GM23338 (cell line): ENCODE measurements at regions not wholly inside any gene's neighbourhood (a gene's known extent, or its start where the extent isn't known, plus 50 kb on each side); places are given as distances from the start of the nearest gene placed in this dataset.

Source experiments
- ATAC-seq: fragments of 200-7000 bp; cut with Tn5 transposase; 3 replicates; pipeline ENCODE4 v1.9.1; 2020
- DNase-seq: peaks from one replicate; pipeline ENCODE4 v3.0.0-alpha.2; 2015; ENCODE audit warnings: low spot score
- H2AFZ ChIP-seq: fragments of 200-600 bp; sonication (generic); 2 replicates; pipeline ENCODE4 v1.8.0; 2016; ENCODE audit warnings: antibody characterized with exemption, mild to moderate bottlenecking, moderate library complexity
- H3F3A ChIP-seq: fragments of 200-600 bp; sonication (generic); replicated peaks from 2 replicates; pipeline ENCODE4 v1.8.0; 2017; ENCODE audit warnings: antibody characterized with exemption, mixed run types, low read depth
- H3K27ac ChIP-seq: fragments of 200-600 bp; sonication (generic); 2 replicates; pipeline ENCODE4 v1.6.1; 2016; ENCODE audit warnings: low read depth
- H3K27me3 ChIP-seq: fragments of 200-600 bp; sonication (generic); 2 replicates; pipeline ENCODE4 v1.8.0; 2016; ENCODE audit warnings: mild to moderate bottlenecking, mixed run types, moderate library complexity; ENCODE audit not compliant: insufficient read depth
- H3K36me3 ChIP-seq: fragments of 200-600 bp; sonication (generic); 2 replicates; pipeline ENCODE4 v1.8.0; 2016; ENCODE audit warnings: mild to moderate bottlenecking; ENCODE audit not compliant: insufficient read depth
- H3K4me1 ChIP-seq: fragments of 200-600 bp; sonication (generic); 2 replicates; pipeline ENCODE4 v1.8.0; 2016; ENCODE audit warnings: mild to moderate bottlenecking, moderate library complexity; ENCODE audit not compliant: insufficient read depth
- H3K4me2 ChIP-seq: fragments of 200-600 bp; sonication (generic); 2 replicates; pipeline ENCODE4 v1.7.1; 2017; ENCODE audit warnings: mixed run types
- H3K4me3 ChIP-seq: fragments of 200-600 bp; sonication (generic); 2 replicates; pipeline ENCODE4 v1.6.1; 2016; ENCODE audit warnings: mixed run types
- H3K79me2 ChIP-seq: fragments of 200-600 bp; sonication (generic); replicated peaks from 2 replicates; pipeline ENCODE4 v1.8.0; 2017; ENCODE audit warnings: mild to moderate bottlenecking; ENCODE audit not compliant: insufficient read depth
- H3K9me2 ChIP-seq: fragments of 200-600 bp; sonication (generic); 2 replicates; pipeline ENCODE4 v1.8.0; 2017; ENCODE audit not compliant: insufficient read depth
- H4K20me1 ChIP-seq: fragments of 200-600 bp; sonication (generic); replicated peaks from 2 replicates; pipeline ENCODE4 v1.8.0; 2017; ENCODE audit warnings: mild to moderate bottlenecking; ENCODE audit not compliant: insufficient read depth
- H3K27ac Mint-ChIP-seq: 2 replicates; pipeline ENCODE4 v1.8.0; 2020; ENCODE audit warnings: inconsistent platforms, mild to moderate bottlenecking, moderate library complexity, mixed read lengths
- H3K27me3 Mint-ChIP-seq: 3 replicates; pipeline ENCODE4 v1.8.0; 2022; ENCODE audit warnings: low read depth, mild to moderate bottlenecking, moderate library complexity, mixed read lengths, inconsistent platforms; ENCODE audit not compliant: insufficient read depth, poor library complexity
- H3K36me3 Mint-ChIP-seq: 3 replicates; pipeline ENCODE4 v1.8.0; 2021; ENCODE audit warnings: low read depth, mild to moderate bottlenecking, inconsistent platforms, moderate library complexity, mixed read lengths
- H3K4me1 Mint-ChIP-seq: 3 replicates; pipeline ENCODE4 v1.8.0; 2020; ENCODE audit warnings: mild to moderate bottlenecking, inconsistent platforms, mixed read lengths
- H3K4me3 Mint-ChIP-seq: 3 replicates; pipeline ENCODE4 v1.8.0; 2021; ENCODE audit warnings: moderate library complexity, mild to moderate bottlenecking, inconsistent platforms, mixed read lengths
- H3K9me3 Mint-ChIP-seq: 3 replicates; pipeline ENCODE4 v1.8.0; 2020; ENCODE audit warnings: moderate library complexity, mild to moderate bottlenecking, inconsistent platforms, mixed read lengths
- CREB1 ChIP-seq: fragments of 250-450 bp; sonication (Bioruptor Pico); IDR thresholded peaks from 2 replicates; pipeline ENCODE4 v1.5.0; 2020; ENCODE audit warnings: low read depth, mild to moderate bottlenecking, moderate library complexity
- EZH2 ChIP-seq: fragments of 200-600 bp; sonication (generic); IDR thresholded peaks from one replicate; pipeline ENCODE4 v1.8.0; 2017; ENCODE audit warnings: antibody characterized with exemption, mild to moderate bottlenecking, low read depth; ENCODE audit not compliant: unreplicated experiment
- EZH2phosphoT487 ChIP-seq: fragments of 200-600 bp; sonication (generic); IDR thresholded peaks from one replicate; pipeline ENCODE4 v1.8.1; 2018; ENCODE audit warnings: antibody characterized with exemption; ENCODE audit not compliant: unreplicated experiment
- JUNB ChIP-seq: IDR thresholded peaks from one replicate; pipeline ENCODE4 v1.6.1; 2016; ENCODE audit warnings: antibody characterized with exemption; ENCODE audit not compliant: unreplicated experiment
- NANOG ChIP-seq: IDR thresholded peaks from 2 replicates; pipeline ENCODE4 v1.6.1; 2016; ENCODE audit warnings: antibody characterized with exemption, borderline replicate concordance
- POLR2AphosphoS5 ChIP-seq: IDR thresholded peaks from 2 replicates; pipeline ENCODE4 v1.6.1; 2016; ENCODE audit warnings: antibody characterized with exemption, low read depth
- REST ChIP-seq: IDR thresholded peaks from one replicate; pipeline ENCODE4 v1.6.1; 2018; ENCODE audit warnings: antibody characterized with exemption; ENCODE audit not compliant: unreplicated experiment
- STAT1 ChIP-seq: IDR thresholded peaks from one replicate; pipeline ENCODE4 v1.6.1; 2016; ENCODE audit warnings: antibody characterized with exemption; ENCODE audit not compliant: unreplicated experiment
- ZNF114 ChIP-seq: fragments of 250-450 bp; sonication (Bioruptor Pico); IDR thresholded peaks from 2 replicates; pipeline ENCODE4 v1.5.0; 2020; ENCODE audit warnings: mild to moderate bottlenecking, moderate library complexity
- ZNF331 ChIP-seq: fragments of 250-450 bp; sonication (Bioruptor Pico); IDR thresholded peaks from 2 replicates; pipeline ENCODE4 v1.5.0; 2020; ENCODE audit warnings: low read depth, mild to moderate bottlenecking, moderate library complexity
- TF ChIP-seq, protein P1 (sequence below): fragments of 250-450 bp; sonication (Bioruptor Pico); IDR thresholded peaks from 2 replicates; pipeline ENCODE4 v1.5.0; 2020; ENCODE audit warnings: mild to moderate bottlenecking, moderate library complexity
- TF ChIP-seq, protein P2 (sequence below): IDR thresholded peaks from 2 replicates; pipeline ENCODE4 v1.6.1; 2016; ENCODE audit warnings: antibody characterized with exemption
- TF ChIP-seq, protein P3 (sequence below), 2 experiments: fragments of 200-600 bp in 1 of 2; sonication (generic) in 1 of 2; conservative IDR thresholded peaks; 2 replicates each; pipeline versions ENCODE4 v1.5.1 to v1.6.1; 2016 to 2017; ENCODE audit warnings: antibody characterized with exemption in 2 of 2, low read depth in 2 of 2, mild to moderate bottlenecking in 2 of 2, moderate library complexity in 1 of 2

DNA sequence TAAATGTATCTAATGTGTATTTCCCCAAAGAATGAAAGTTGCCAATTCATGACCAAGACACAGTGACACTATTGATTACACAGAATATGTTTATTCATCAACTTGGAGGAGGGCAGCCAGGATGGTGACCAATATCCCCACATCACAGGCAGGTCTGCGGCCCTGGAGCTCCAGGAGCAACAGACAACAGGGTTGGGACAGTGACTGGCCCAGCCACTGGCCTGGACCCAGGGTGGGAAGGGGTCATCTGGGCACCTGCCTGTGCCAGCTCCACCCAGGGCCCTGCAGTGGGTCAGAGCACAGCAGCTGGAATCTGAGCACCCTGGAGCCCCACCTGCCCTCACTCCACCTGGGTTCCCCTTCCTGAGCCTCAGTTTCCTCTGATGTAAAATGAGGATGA, 466.1 kb downstream of the MATN1 start:
- Mint-ChIP-seq H3K27ac (no peak overlapping the region), H3K36me3 (no peaks in the 10 kb centered on the region), H3K4me3 (no peak overlapping the region), H3K27me3 (peaks cover 2% of the 10 kb centered on the region), H3K9me3 (no peaks in the 10 kb centered on the region), H3K4me1 (peaks cover 11% of the 10 kb centered on the region; the same call in 2 of the 3 replicates)
- Histone ChIP-seq H3K27ac (no peak overlapping the region), H3K36me3 (no peaks in the 10 kb centered on the region), H3K4me1 (0 out of 2 replicates have a peak, but pooled peaks cover 4% of the 10 kb centered on the region), H3K79me2 (no peaks in the 10 kb centered on the region), H3F3A (no peaks in the 10 kb centered on the region), H3K4me3 (no peak overlapping the region), H4K20me1 (no peaks in the 10 kb centered on the region), H3K27me3 (no peaks in the 10 kb centered on the region), H3K4me2 (no peak overlapping the region), H2AFZ (no peak overlapping the region), H3K9me2 (no peaks in the 10 kb centered on the region)
- TF ChIP-seq, protein P1, sequence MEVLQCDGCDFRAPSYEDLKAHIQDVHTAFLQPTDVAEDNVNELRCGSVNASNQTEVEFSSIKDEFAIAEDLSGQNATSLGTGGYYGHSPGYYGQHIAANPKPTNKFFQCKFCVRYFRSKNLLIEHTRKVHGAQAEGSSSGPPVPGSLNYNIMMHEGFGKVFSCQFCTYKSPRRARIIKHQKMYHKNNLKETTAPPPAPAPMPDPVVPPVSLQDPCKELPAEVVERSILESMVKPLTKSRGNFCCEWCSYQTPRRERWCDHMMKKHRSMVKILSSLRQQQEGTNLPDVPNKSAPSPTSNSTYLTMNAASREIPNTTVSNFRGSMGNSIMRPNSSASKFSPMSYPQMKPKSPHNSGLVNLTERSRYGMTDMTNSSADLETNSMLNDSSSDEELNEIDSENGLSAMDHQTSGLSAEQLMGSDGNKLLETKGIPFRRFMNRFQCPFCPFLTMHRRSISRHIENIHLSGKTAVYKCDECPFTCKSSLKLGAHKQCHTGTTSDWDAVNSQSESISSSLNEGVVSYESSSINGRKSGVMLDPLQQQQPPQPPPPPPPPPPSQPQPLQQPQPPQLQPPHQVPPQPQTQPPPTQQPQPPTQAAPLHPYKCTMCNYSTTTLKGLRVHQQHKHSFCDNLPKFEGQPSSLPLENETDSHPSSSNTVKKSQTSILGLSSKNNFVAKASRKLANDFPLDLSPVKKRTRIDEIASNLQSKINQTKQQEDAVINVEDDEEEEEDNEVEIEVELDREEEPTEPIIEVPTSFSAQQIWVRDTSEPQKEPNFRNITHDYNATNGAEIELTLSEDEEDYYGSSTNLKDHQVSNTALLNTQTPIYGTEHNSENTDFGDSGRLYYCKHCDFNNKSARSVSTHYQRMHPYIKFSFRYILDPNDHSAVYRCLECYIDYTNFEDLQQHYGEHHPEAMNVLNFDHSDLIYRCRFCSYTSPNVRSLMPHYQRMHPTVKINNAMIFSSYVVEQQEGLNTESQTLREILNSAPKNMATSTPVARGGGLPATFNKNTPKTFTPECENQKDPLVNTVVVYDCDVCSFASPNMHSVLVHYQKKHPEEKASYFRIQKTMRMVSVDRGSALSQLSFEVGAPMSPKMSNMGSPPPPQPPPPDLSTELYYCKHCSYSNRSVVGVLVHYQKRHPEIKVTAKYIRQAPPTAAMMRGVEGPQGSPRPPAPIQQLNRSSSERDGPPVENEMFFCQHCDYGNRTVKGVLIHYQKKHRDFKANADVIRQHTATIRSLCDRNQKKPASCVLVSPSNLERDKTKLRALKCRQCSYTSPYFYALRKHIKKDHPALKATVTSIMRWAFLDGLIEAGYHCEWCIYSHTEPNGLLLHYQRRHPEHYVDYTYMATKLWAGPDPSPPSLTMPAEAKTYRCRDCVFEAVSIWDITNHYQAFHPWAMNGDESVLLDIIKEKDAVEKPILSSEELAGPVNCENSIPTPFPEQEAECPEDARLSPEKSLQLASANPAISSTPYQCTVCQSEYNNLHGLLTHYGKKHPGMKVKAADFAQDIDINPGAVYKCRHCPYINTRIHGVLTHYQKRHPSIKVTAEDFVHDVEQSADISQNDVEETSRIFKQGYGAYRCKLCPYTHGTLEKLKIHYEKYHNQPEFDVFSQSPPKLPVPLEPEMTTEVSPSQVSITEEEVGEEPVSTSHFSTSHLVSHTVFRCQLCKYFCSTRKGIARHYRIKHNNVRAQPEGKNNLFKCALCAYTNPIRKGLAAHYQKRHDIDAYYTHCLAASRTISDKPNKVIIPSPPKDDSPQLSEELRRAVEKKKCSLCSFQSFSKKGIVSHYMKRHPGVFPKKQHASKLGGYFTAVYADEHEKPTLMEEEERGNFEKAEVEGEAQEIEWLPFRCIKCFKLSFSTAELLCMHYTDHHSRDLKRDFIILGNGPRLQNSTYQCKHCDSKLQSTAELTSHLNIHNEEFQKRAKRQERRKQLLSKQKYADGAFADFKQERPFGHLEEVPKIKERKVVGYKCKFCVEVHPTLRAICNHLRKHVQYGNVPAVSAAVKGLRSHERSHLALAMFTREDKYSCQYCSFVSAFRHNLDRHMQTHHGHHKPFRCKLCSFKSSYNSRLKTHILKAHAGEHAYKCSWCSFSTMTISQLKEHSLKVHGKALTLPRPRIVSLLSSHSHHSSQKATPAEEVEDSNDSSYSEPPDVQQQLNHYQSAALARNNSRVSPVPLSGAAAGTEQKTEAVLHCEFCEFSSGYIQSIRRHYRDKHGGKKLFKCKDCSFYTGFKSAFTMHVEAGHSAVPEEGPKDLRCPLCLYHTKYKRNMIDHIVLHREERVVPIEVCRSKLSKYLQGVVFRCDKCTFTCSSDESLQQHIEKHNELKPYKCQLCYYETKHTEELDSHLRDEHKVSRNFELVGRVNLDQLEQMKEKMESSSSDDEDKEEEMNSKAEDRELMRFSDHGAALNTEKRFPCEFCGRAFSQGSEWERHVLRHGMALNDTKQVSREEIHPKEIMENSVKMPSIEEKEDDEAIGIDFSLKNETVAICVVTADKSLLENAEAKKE: no peak
- TF ChIP-seq CREB1: no peak
- no peak for TF ChIP-seq EZH2
- TF ChIP-seq, protein P2, sequence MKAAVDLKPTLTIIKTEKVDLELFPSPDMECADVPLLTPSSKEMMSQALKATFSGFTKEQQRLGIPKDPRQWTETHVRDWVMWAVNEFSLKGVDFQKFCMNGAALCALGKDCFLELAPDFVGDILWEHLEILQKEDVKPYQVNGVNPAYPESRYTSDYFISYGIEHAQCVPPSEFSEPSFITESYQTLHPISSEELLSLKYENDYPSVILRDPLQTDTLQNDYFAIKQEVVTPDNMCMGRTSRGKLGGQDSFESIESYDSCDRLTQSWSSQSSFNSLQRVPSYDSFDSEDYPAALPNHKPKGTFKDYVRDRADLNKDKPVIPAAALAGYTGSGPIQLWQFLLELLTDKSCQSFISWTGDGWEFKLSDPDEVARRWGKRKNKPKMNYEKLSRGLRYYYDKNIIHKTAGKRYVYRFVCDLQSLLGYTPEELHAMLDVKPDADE: no peak
- no peak for TF ChIP-seq EZH2phosphoT487
- no peak for TF ChIP-seq REST
- TF ChIP-seq, protein P3, sequence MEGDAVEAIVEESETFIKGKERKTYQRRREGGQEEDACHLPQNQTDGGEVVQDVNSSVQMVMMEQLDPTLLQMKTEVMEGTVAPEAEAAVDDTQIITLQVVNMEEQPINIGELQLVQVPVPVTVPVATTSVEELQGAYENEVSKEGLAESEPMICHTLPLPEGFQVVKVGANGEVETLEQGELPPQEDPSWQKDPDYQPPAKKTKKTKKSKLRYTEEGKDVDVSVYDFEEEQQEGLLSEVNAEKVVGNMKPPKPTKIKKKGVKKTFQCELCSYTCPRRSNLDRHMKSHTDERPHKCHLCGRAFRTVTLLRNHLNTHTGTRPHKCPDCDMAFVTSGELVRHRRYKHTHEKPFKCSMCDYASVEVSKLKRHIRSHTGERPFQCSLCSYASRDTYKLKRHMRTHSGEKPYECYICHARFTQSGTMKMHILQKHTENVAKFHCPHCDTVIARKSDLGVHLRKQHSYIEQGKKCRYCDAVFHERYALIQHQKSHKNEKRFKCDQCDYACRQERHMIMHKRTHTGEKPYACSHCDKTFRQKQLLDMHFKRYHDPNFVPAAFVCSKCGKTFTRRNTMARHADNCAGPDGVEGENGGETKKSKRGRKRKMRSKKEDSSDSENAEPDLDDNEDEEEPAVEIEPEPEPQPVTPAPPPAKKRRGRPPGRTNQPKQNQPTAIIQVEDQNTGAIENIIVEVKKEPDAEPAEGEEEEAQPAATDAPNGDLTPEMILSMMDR (conservative IDR thresholded peaks at IDR 0.05; ENCODE audit: low read depth in 2 of 2): no peak
- TF ChIP-seq STAT1: no peak
- no peak for TF ChIP-seq JUNB
- no peak for TF ChIP-seq ZNF114 (CRISPR knock-in tag)
- no peak for TF ChIP-seq NANOG
- no peak for TF ChIP-seq ZNF331 (CRISPR knock-in tag)
- no peak for TF ChIP-seq POLR2AphosphoS5
- ATAC-seq (no peak), DNase-seq (no peak)
